ENCODE measurements at regions not wholly inside any gene's neighbourhood (a gene's known extent, or its start where the extent isn't known, plus 50 kb on each side); places are given as distances from the start of the nearest gene placed in this dataset.

DNA sequence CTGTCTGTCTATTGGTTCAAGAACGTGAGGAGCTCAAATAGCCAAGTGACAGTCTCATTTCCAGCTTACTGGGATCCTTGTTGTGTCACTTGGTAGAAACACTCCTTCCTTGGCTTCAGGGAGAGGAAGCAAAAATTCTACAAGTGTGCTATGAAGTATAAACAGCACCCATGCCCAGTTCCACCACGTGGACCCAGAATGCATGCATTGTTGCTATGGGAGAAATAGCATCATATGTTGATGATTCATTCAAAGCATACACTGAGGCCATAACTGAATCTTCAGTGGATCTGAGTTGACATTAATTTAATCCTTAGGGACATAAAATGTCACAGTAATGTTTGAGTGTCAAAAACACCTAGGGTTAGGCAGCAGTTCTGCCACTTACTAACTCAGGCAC lies 199.0 kb upstream of the RXFP2 start:
- intact Hi-C loops (cut with micrococcal nuclease; ENCODE audit: unreplicated experiment) (no loop called here), in situ Hi-C loops (cut with MboI) (no loop called here)
- H3K4me3 ChIP-seq = no peak overlapping the region
- WGBS (ENCODE audit: insufficient coverage, insufficient replicate concordance, low lambda C conversion rate, missing lambda C conversion rate) = 3% methylated on average over 2 of the region's 2 CpGs
- no peak for ATAC-seq
- FAIRE-seq = no peak
- RAD21 ChIA-PET (ENCODE audit: unreplicated experiment) = no interaction called here
- H3K79me2 ChIP-seq (ENCODE audit: control insufficient read depth, insufficient read depth, low read length) = no peaks in the 10 kb centered on the region
- SMC1A ChIA-PET (ENCODE audit: uncharacterized antibody, unreplicated experiment) = no interaction called here
- H3K9me3 ChIP-seq (replicated peaks; ENCODE audit: control insufficient read depth, insufficient read depth, low read length) = no peaks in the 10 kb centered on the region
- H3K4me1 ChIP-seq (ENCODE audit: control insufficient read depth, insufficient read depth, low read length) = no peaks in the 10 kb centered on the region
- no peak overlapping the region for H3K27ac ChIP-seq (ENCODE audit: control insufficient read depth, insufficient read depth)
- no peak overlapping the region for H2AFZ ChIP-seq (ENCODE audit: control insufficient read depth, low read depth, low read length)
- no peak for DNase-seq (ENCODE audit: low read depth, low spot score)
- no peaks in the 10 kb centered on the region for H4K20me1 ChIP-seq (ENCODE audit: control insufficient read depth, insufficient read depth)
- H3K27me3 ChIP-seq (replicated peaks in 1 of 2; ENCODE audit: control insufficient read depth in 2 of 2, insufficient read depth in 2 of 2, low read length in 1 of 2) = no peaks in the 10 kb centered on the region
- CTCF ChIA-PET = interaction anchor here (1.3 kb wide), 1 partner anchor 18 kb away, joined by 3 read pairs; no protein-coding TSS in a partner anchor
- BruUV-seq (replicated peaks) = no TSS peak
- POLR2A ChIA-PET = no interaction called here
- H3K4me2 ChIP-seq (ENCODE audit: control insufficient read depth, insufficient read depth) = no peak overlapping the region
- H3K9ac ChIP-seq (ENCODE audit: control insufficient read depth, insufficient read depth, low read length) = no peak overlapping the region
- H3K36me3 ChIP-seq (ENCODE audit: control insufficient read depth in 2 of 2, insufficient read depth in 2 of 2, low read length in 1 of 2) = no peaks in the 10 kb centered on the region
- TF ChIP-seq FOS (IDR thresholded peaks at IDR 0.05; ENCODE audit: borderline replicate concordance, extremely low read depth, insufficient read length) (no peak), NR2F1 (conservative IDR thresholded peaks at IDR 0.05) (no peak), RELA (IDR thresholded peaks at IDR 0.05; ENCODE audit: borderline replicate concordance, partially characterized antibody) (no peak), CREB1 (IDR thresholded peaks at IDR 0.05; ENCODE audit: low read depth) (no peak), RAD51 (IDR thresholded peaks at IDR 0.05) (no peak), POLR2AphosphoS2 (IDR thresholded peaks at IDR 0.05; ENCODE audit: low read depth, low read length) (no peak), JUNB (IDR thresholded peaks at IDR 0.05) (no peak), RB1 (IDR thresholded peaks at IDR 0.05; ENCODE audit: borderline replicate concordance) (no peak), STAT3 (IDR thresholded peaks at IDR 0.05; ENCODE audit: low read depth, low read length) (no peak), MTA3 (IDR thresholded peaks at IDR 0.05; ENCODE audit: borderline replicate concordance, low read length) (no peak), CHD2 (IDR thresholded peaks at IDR 0.05; ENCODE audit: borderline replicate concordance, low read depth, low read length) (no peak)
- TF ChIP-seq, protein P1, sequence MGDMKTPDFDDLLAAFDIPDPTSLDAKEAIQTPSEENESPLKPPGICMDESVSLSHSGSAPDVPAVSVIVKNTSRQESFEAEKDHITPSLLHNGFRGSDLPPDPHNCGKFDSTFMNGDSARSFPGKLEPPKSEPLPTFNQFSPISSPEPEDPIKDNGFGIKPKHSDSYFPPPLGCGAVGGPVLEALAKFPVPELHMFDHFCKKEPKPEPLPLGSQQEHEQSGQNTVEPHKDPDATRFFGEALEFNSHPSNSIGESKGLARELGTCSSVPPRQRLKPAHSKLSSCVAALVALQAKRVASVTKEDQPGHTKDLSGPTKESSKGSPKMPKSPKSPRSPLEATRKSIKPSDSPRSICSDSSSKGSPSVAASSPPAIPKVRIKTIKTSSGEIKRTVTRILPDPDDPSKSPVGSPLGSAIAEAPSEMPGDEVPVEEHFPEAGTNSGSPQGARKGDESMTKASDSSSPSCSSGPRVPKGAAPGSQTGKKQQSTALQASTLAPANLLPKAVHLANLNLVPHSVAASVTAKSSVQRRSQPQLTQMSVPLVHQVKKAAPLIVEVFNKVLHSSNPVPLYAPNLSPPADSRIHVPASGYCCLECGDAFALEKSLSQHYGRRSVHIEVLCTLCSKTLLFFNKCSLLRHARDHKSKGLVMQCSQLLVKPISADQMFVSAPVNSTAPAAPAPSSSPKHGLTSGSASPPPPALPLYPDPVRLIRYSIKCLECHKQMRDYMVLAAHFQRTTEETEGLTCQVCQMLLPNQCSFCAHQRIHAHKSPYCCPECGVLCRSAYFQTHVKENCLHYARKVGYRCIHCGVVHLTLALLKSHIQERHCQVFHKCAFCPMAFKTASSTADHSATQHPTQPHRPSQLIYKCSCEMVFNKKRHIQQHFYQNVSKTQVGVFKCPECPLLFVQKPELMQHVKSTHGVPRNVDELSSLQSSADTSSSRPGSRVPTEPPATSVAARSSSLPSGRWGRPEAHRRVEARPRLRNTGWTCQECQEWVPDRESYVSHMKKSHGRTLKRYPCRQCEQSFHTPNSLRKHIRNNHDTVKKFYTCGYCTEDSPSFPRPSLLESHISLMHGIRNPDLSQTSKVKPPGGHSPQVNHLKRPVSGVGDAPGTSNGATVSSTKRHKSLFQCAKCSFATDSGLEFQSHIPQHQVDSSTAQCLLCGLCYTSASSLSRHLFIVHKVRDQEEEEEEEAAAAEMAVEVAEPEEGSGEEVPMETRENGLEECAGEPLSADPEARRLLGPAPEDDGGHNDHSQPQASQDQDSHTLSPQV (IDR thresholded peaks at IDR 0.05) = no peak
- TF ChIP-seq, protein P2, sequence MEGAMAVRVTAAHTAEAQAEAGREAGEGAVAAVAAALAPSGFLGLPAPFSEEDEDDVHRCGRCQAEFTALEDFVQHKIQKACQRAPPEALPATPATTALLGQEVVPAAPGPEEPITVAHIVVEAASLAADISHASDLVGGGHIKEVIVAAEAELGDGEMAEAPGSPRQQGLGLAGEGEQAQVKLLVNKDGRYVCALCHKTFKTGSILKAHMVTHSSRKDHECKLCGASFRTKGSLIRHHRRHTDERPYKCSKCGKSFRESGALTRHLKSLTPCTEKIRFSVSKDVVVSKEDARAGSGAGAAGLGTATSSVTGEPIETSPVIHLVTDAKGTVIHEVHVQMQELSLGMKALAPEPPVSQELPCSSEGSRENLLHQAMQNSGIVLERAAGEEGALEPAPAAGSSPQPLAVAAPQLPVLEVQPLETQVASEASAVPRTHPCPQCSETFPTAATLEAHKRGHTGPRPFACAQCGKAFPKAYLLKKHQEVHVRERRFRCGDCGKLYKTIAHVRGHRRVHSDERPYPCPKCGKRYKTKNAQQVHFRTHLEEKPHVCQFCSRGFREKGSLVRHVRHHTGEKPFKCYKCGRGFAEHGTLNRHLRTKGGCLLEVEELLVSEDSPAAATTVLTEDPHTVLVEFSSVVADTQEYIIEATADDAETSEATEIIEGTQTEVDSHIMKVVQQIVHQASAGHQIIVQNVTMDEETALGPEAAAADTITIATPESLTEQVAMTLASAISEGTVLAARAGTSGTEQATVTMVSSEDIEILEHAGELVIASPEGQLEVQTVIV (IDR thresholded peaks at IDR 0.05; ENCODE audit: borderline replicate concordance, partially characterized antibody) = no peak
- TF ChIP-seq, protein P3, sequence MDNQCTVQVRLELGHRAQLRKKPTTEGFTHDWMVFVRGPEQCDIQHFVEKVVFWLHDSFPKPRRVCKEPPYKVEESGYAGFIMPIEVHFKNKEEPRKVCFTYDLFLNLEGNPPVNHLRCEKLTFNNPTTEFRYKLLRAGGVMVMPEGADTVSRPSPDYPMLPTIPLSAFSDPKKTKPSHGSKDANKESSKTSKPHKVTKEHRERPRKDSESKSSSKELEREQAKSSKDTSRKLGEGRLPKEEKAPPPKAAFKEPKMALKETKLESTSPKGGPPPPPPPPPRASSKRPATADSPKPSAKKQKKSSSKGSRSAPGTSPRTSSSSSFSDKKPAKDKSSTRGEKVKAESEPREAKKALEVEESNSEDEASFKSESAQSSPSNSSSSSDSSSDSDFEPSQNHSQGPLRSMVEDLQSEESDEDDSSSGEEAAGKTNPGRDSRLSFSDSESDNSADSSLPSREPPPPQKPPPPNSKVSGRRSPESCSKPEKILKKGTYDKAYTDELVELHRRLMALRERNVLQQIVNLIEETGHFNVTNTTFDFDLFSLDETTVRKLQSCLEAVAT (IDR thresholded peaks at IDR 0.05) = no peak
- TF ChIP-seq, protein P4, sequence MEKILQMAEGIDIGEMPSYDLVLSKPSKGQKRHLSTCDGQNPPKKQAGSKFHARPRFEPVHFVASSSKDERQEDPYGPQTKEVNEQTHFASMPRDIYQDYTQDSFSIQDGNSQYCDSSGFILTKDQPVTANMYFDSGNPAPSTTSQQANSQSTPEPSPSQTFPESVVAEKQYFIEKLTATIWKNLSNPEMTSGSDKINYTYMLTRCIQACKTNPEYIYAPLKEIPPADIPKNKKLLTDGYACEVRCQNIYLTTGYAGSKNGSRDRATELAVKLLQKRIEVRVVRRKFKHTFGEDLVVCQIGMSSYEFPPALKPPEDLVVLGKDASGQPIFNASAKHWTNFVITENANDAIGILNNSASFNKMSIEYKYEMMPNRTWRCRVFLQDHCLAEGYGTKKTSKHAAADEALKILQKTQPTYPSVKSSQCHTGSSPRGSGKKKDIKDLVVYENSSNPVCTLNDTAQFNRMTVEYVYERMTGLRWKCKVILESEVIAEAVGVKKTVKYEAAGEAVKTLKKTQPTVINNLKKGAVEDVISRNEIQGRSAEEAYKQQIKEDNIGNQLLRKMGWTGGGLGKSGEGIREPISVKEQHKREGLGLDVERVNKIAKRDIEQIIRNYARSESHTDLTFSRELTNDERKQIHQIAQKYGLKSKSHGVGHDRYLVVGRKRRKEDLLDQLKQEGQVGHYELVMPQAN (conservative IDR thresholded peaks at IDR 0.05) = no peak

All from GM12878 (cell line).